HPDE6-E6E7 (cell line): ENCODE measurements at regions not wholly inside any gene's neighbourhood (a gene's known extent, or its start where the extent isn't known, plus 50 kb on each side); places are given as distances from the start of the nearest gene placed in this dataset.

Source experiments
- DNase-seq: peaks from one replicate; pipeline ENCODE4 v3.0.0; 2011; ENCODE audit warnings: missing footprints; ENCODE audit errors: extremely low spot score

- DNase-seq = no peak
These were observed 55.7 kb downstream of the RTL6 start for GRCh38 chr22:44442186-44442815.

DNA sequence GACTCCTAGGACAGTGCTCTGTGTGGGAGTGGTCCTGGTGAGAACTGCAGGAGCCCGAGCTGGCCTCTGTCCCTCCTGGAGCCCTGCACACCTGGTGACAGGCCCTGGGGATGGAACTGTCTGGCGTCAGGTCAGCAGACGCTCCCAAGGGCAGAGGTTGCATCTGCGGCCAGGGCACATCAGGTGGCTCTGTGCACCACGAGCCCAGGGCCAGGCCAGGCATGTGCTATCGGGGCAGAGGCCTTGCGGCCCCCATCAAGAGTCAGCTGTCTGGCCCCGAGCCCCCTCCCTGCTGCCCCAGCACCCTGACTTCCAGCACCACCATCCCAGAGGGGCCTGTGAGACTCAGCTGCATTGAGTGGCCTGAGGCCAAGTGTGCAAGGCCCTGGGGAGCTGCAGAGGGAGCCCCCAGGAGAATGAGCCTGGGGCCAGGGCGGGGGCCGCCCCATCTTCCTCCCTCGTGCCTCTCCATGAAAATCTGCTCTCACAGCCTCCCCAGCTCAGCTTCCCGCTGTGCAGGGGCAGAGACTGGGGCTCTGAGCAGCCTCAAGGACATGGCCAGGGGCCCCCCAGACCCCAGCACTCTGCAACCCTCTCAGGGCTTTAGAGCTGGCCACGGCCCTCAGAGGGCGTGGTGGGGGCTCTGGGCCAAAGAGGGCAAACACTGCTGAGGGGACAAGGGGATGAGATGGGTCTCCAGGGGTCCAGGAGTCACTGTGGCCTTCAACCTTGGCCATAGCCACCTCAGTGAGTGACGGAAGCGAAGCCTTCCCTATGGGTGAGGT is 56.4 kb downstream of the RTL6 start:
- no peak for DNase-seq

DNA sequence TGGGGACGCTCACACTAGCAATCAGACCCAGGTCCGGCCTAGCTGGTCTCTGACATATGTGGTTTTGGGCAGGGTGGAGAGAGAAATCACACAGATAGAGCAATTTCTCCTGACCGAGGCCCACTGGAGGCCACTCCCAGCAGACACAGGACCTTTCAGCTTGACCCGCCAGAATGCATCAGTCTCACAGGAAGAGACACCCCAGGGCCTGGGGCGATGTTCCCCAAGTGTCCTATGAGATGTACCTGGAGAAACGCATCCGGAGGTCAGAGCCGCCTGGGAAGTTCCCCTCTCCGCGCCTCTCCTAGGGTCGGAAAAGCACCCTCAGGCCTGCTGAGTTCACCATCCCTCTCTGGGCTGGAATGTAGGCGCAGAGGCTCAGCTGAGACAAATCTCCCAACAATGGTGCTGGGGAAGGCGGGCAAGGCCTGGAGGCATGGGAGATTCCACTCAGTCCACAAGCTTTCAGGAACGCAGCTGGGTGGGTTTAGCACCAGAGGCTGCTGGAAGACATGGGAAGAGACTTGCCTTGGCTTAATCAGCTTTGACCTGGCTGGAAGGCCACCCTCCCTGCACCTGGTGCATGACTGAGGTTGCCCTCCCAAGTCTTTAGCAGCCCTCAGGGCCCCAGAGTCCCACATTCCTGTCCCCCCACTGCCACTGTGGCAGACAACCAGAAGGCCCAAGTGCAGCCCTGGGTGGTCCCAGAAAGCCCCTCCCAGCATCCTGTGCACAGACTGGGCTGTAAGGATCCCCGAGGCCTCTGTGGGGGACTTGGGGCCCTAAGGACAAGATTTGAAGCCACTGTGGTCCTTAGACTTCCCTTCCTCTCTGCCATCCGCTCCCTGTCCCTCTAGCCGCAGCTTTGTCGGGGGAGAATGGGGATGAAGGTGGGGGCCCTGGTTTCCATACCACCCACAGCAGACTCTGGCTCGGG is 57.5 kb downstream of the RTL6 start:
- DNase-seq = no peak

GRCh38 chr22:44439356-44440223 is 58.4 kb downstream of the RTL6 start:
- DNase-seq = no peak

- DNase-seq = no peak
These were observed 59.4 kb downstream of the RTL6 start for GRCh38 chr22:44438481-44439131.

DNA sequence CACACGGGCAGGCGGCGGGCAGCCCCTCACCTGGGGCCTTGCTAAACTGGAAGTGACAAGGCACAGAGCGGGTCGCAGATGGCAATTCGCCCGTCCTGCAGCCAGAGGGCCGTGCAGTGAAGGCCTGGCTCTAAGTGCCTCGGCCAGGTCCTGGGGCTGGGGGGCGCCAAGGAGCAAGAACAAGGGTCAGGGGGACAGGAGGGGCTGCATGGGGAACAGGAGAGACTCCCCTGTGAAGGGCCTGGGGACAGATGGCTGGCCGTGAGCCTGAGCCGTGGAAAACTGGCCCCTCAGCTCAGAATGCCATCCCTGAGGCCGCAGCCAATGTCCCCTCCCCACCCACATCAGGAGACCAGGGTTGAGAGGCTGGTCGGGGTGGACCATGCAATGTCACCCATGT is 60.0 kb downstream of the RTL6 start:
- no peak for DNase-seq

GRCh38 chr22:44437216-44438055 is 60.6 kb downstream of the RTL6 start:
- no peak for DNase-seq

GRCh38 chr22:44436736-44437135 is 61.3 kb downstream of the RTL6 start:
- no peak for DNase-seq

GRCh38 chr22:44431256-44431655 is 66.8 kb downstream of the RTL6 start:
- no peak for DNase-seq

- DNase-seq = no peak
These were observed 67.3 kb downstream of the RTL6 start for GRCh38 chr22:44430716-44431115.

GRCh38 chr22:44429941-44430587 is 68.0 kb downstream of the RTL6 start:
- DNase-seq = no peak

- DNase-seq = no peak
These were observed 68.8 kb downstream of the RTL6 start for GRCh38 chr22:44428941-44429830.

GRCh38 chr22:44427611-44428470 is 70.2 kb downstream of the RTL6 start:
- DNase-seq = no peak

GRCh38 chr22:44426981-44427380 is 71.1 kb downstream of the RTL6 start:
- DNase-seq = no peak

- no peak for DNase-seq
These were observed 72.4 kb downstream of the RTL6 start for GRCh38 chr22:44425694-44426045.

GRCh38 chr22:44424867-44425693 is 73.0 kb downstream of the RTL6 start:
- DNase-seq = no peak

DNA sequence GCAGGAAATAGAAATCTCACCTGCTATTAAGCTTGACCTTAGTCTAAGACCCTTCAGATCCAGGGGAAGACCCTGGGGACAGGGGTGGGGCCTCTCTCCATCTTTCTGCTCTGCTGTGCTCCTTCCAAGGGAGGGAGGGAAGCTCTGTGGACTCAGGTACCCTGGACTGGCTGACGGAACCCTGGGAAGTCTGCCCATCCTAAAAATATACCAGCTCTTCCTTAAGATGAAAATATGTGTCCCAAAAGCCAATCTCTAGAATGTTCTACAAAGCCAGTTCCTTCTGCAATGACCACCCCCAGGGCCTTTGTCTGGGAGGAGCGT is 73.7 kb downstream of the RTL6 start:
- no peak for DNase-seq
